GM23338 (cell line): ENCODE measurements at regions not wholly inside any gene's neighbourhood (a gene's known extent, or its start where the extent isn't known, plus 50 kb on each side); places are given as distances from the start of the nearest gene placed in this dataset.

ENCODE experiments used
- CREB1 ChIP-seq: fragments of 250-450 bp; sonication (Bioruptor Pico); IDR thresholded peaks from 2 replicates; pipeline ENCODE4 v1.5.0; 2020; ENCODE audit warnings: low read depth, mild to moderate bottlenecking, moderate library complexity
- CTCF ChIP-seq, 2 experiments: fragments of 200-600 bp in 1 of 2; sonication (generic) in 1 of 2; conservative IDR thresholded peaks; 2 replicates each; pipeline versions ENCODE4 v1.5.1 to v1.6.1; 2016 to 2017; ENCODE audit warnings: antibody characterized with exemption in 2 of 2, low read depth in 2 of 2, mild to moderate bottlenecking in 2 of 2, moderate library complexity in 1 of 2
- EZH2 ChIP-seq: fragments of 200-600 bp; sonication (generic); IDR thresholded peaks from one replicate; pipeline ENCODE4 v1.8.0; 2017; ENCODE audit warnings: antibody characterized with exemption, mild to moderate bottlenecking, low read depth; ENCODE audit not compliant: unreplicated experiment
- EZH2phosphoT487 ChIP-seq: fragments of 200-600 bp; sonication (generic); IDR thresholded peaks from one replicate; pipeline ENCODE4 v1.8.1; 2018; ENCODE audit warnings: antibody characterized with exemption; ENCODE audit not compliant: unreplicated experiment
- JUNB ChIP-seq: IDR thresholded peaks from one replicate; pipeline ENCODE4 v1.6.1; 2016; ENCODE audit warnings: antibody characterized with exemption; ENCODE audit not compliant: unreplicated experiment
- NANOG ChIP-seq: IDR thresholded peaks from 2 replicates; pipeline ENCODE4 v1.6.1; 2016; ENCODE audit warnings: antibody characterized with exemption, borderline replicate concordance
- POLR2AphosphoS5 ChIP-seq: IDR thresholded peaks from 2 replicates; pipeline ENCODE4 v1.6.1; 2016; ENCODE audit warnings: antibody characterized with exemption, low read depth
- ZNF331 ChIP-seq: fragments of 250-450 bp; sonication (Bioruptor Pico); IDR thresholded peaks from 2 replicates; pipeline ENCODE4 v1.5.0; 2020; ENCODE audit warnings: low read depth, mild to moderate bottlenecking, moderate library complexity
- TF ChIP-seq, protein P1 (sequence below): fragments of 250-450 bp; sonication (Bioruptor Pico); IDR thresholded peaks from 2 replicates; pipeline ENCODE4 v1.5.0; 2020; ENCODE audit warnings: mild to moderate bottlenecking, moderate library complexity
- TF ChIP-seq, protein P2 (sequence below): IDR thresholded peaks from one replicate; pipeline ENCODE4 v1.6.1; 2018; ENCODE audit warnings: antibody characterized with exemption; ENCODE audit not compliant: unreplicated experiment

DNA sequence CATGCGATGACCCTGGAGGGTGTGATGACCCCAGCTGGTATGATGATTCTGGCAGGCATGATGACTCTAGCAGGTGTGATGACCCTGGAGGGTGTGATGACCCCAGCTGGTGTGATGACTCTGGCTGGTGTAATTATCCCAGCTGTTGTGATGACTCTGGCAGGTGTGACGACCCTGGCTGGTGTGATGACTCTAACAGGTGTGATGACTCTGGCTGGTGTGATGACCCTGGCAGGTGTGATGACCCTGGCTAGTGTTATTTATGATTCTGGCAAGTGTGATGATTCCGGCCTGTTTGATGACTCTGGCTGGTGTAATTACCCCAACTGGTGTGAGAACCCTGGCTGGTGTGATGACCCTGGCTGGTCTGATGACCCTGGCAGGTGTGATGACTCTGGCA lies 427.2 kb downstream of the QKI start:
- TF ChIP-seq CTCF (conservative IDR thresholded peaks at IDR 0.05; ENCODE audit: low read depth in 2 of 2) (no peak), EZH2 (no peak), POLR2AphosphoS5 (no peak), ZNF331 (CRISPR knock-in tag) (no peak), CREB1 (no peak), EZH2phosphoT487 (no peak), JUNB (no peak), NANOG (no peak)
- TF ChIP-seq, protein P1, sequence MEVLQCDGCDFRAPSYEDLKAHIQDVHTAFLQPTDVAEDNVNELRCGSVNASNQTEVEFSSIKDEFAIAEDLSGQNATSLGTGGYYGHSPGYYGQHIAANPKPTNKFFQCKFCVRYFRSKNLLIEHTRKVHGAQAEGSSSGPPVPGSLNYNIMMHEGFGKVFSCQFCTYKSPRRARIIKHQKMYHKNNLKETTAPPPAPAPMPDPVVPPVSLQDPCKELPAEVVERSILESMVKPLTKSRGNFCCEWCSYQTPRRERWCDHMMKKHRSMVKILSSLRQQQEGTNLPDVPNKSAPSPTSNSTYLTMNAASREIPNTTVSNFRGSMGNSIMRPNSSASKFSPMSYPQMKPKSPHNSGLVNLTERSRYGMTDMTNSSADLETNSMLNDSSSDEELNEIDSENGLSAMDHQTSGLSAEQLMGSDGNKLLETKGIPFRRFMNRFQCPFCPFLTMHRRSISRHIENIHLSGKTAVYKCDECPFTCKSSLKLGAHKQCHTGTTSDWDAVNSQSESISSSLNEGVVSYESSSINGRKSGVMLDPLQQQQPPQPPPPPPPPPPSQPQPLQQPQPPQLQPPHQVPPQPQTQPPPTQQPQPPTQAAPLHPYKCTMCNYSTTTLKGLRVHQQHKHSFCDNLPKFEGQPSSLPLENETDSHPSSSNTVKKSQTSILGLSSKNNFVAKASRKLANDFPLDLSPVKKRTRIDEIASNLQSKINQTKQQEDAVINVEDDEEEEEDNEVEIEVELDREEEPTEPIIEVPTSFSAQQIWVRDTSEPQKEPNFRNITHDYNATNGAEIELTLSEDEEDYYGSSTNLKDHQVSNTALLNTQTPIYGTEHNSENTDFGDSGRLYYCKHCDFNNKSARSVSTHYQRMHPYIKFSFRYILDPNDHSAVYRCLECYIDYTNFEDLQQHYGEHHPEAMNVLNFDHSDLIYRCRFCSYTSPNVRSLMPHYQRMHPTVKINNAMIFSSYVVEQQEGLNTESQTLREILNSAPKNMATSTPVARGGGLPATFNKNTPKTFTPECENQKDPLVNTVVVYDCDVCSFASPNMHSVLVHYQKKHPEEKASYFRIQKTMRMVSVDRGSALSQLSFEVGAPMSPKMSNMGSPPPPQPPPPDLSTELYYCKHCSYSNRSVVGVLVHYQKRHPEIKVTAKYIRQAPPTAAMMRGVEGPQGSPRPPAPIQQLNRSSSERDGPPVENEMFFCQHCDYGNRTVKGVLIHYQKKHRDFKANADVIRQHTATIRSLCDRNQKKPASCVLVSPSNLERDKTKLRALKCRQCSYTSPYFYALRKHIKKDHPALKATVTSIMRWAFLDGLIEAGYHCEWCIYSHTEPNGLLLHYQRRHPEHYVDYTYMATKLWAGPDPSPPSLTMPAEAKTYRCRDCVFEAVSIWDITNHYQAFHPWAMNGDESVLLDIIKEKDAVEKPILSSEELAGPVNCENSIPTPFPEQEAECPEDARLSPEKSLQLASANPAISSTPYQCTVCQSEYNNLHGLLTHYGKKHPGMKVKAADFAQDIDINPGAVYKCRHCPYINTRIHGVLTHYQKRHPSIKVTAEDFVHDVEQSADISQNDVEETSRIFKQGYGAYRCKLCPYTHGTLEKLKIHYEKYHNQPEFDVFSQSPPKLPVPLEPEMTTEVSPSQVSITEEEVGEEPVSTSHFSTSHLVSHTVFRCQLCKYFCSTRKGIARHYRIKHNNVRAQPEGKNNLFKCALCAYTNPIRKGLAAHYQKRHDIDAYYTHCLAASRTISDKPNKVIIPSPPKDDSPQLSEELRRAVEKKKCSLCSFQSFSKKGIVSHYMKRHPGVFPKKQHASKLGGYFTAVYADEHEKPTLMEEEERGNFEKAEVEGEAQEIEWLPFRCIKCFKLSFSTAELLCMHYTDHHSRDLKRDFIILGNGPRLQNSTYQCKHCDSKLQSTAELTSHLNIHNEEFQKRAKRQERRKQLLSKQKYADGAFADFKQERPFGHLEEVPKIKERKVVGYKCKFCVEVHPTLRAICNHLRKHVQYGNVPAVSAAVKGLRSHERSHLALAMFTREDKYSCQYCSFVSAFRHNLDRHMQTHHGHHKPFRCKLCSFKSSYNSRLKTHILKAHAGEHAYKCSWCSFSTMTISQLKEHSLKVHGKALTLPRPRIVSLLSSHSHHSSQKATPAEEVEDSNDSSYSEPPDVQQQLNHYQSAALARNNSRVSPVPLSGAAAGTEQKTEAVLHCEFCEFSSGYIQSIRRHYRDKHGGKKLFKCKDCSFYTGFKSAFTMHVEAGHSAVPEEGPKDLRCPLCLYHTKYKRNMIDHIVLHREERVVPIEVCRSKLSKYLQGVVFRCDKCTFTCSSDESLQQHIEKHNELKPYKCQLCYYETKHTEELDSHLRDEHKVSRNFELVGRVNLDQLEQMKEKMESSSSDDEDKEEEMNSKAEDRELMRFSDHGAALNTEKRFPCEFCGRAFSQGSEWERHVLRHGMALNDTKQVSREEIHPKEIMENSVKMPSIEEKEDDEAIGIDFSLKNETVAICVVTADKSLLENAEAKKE (CRISPR knock-in tag) = no peak
- TF ChIP-seq, protein P2, sequence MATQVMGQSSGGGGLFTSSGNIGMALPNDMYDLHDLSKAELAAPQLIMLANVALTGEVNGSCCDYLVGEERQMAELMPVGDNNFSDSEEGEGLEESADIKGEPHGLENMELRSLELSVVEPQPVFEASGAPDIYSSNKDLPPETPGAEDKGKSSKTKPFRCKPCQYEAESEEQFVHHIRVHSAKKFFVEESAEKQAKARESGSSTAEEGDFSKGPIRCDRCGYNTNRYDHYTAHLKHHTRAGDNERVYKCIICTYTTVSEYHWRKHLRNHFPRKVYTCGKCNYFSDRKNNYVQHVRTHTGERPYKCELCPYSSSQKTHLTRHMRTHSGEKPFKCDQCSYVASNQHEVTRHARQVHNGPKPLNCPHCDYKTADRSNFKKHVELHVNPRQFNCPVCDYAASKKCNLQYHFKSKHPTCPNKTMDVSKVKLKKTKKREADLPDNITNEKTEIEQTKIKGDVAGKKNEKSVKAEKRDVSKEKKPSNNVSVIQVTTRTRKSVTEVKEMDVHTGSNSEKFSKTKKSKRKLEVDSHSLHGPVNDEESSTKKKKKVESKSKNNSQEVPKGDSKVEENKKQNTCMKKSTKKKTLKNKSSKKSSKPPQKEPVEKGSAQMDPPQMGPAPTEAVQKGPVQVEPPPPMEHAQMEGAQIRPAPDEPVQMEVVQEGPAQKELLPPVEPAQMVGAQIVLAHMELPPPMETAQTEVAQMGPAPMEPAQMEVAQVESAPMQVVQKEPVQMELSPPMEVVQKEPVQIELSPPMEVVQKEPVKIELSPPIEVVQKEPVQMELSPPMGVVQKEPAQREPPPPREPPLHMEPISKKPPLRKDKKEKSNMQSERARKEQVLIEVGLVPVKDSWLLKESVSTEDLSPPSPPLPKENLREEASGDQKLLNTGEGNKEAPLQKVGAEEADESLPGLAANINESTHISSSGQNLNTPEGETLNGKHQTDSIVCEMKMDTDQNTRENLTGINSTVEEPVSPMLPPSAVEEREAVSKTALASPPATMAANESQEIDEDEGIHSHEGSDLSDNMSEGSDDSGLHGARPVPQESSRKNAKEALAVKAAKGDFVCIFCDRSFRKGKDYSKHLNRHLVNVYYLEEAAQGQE = no peak
